ENCODE measurements at regions not wholly inside any gene's neighbourhood (a gene's known extent, or its start where the extent isn't known, plus 50 kb on each side); places are given as distances from the start of the nearest gene placed in this dataset.

- TF ChIP-seq EZH2 (IDR thresholded peaks at IDR 0.05; ENCODE audit: borderline replicate concordance, control insufficient read depth, low read depth, low read length): no peak
- no peak for TF ChIP-seq NFIC (IDR thresholded peaks at IDR 0.05; ENCODE audit: low read depth, low read length)
- TF ChIP-seq CTCF (IDR thresholded peaks at IDR 0.05 in 2 of 3, conservative IDR thresholded peaks at IDR 0.05 in 1 of 3; ENCODE audit: control insufficient read depth in 2 of 3, extremely low read depth in 1 of 3, insufficient read depth in 1 of 3, low read depth in 3 of 3, low read length in 3 of 3): no peak
- no peak for TF ChIP-seq ZBTB11 (CRISPR knock-in tag; IDR thresholded peaks at IDR 0.05)
- TF ChIP-seq YY1 (IDR thresholded peaks at IDR 0.05; ENCODE audit: low read depth, low read length): no peak
- no peak for TF ChIP-seq HSF1 (IDR thresholded peaks at IDR 0.05; ENCODE audit: low read depth, low read length)
- TF ChIP-seq PAX5 (IDR thresholded peaks at IDR 0.05; ENCODE audit: borderline replicate concordance, low read depth, low read length): no peak
- TF ChIP-seq USF1 (IDR thresholded peaks at IDR 0.05; ENCODE audit: borderline replicate concordance, extremely low read length, insufficient read depth, low read depth, low read length): no peak
- TF ChIP-seq JUND (IDR thresholded peaks at IDR 0.05; ENCODE audit: low read depth, low read length): no peak
- no peak for TF ChIP-seq ATF2 (IDR thresholded peaks at IDR 0.05; ENCODE audit: low read length)
- no peak for TF ChIP-seq EGR1 (IDR thresholded peaks at IDR 0.05; ENCODE audit: borderline replicate concordance in 1 of 2, low read depth in 2 of 2, low read length in 2 of 2)
These were observed 407.1 kb downstream of the LMO4 start for GRCh38 chr1:87735750-87736149.

Data from GM12878 (cell line).